H1 (cell line): ENCODE measurements at regions not wholly inside any gene's neighbourhood (a gene's known extent, or its start where the extent isn't known, plus 50 kb on each side); places are given as distances from the start of the nearest gene placed in this dataset.

ENCODE experiments used
- CTCF ChIA-PET: fragments of 300-600 bp; sonication (Branson Sonifier 250); formaldehyde crosslinking; loops from one replicate; lab custom pipeline; 2021; ENCODE audit not compliant: partially characterized antibody; lab: Charles Lee
- POLR2A ChIA-PET: fragments of 300-600 bp; sonication (Branson Sonifier 250); formaldehyde crosslinking; loops from one replicate; lab custom pipeline; 2021; ENCODE audit warnings: inconsistent platforms; ENCODE audit not compliant: partially characterized antibody; lab: Charles Lee
- DNase-seq, 2 experiments: peaks; one replicate each; pipeline versions ENCODE4 v3.0.0 to v3.0.0-alpha.2; 2010 to 2022; ENCODE audit warnings: low spot score in 2 of 2, low read depth in 1 of 2, mixed read lengths in 1 of 2
- FAIRE-seq: peaks from 2 replicates; lab custom pipeline; 2011; peaks lifted over from hg19 to GRCh38; lab: Jason Lieb, UNC
- H2AFZ ChIP-seq: 2 replicates; pipeline ENCODE4 v1.8.1; 2012; ENCODE audit warnings: low read length, inconsistent platforms
- H2AK5ac ChIP-seq: 2 replicates; pipeline ENCODE4 v1.6.1; 2013; ENCODE audit warnings: low read depth, low read length
- H2BK120ac ChIP-seq: replicated peaks from 2 replicates; pipeline ENCODE3; 2013; ENCODE audit warnings: low read depth, low read length, inconsistent platforms
- H2BK12ac ChIP-seq: 2 replicates; pipeline ENCODE4 v1.6.1; 2013; ENCODE audit warnings: low read depth, low read length
- H2BK15ac ChIP-seq: 2 replicates; pipeline ENCODE4 v1.6.1; 2013; ENCODE audit warnings: low read length
- H2BK20ac ChIP-seq: 2 replicates; pipeline ENCODE4 v1.6.1; 2013; ENCODE audit warnings: low read length
- H2BK5ac ChIP-seq: 2 replicates; pipeline ENCODE4 v1.6.1; 2013; ENCODE audit warnings: low read depth, low read length
- H3K14ac ChIP-seq: 2 replicates; pipeline ENCODE4 v1.6.1; 2013; ENCODE audit warnings: inconsistent platforms; ENCODE audit not compliant: insufficient read length
- H3K18ac ChIP-seq: 2 replicates; pipeline ENCODE4 v1.6.1; 2013; ENCODE audit warnings: low read length; ENCODE audit errors: extremely low read depth
- H3K23ac ChIP-seq: 2 replicates; pipeline ENCODE4 v1.6.1; 2013; ENCODE audit warnings: inconsistent platforms; ENCODE audit not compliant: insufficient read length
- H3K23me2 ChIP-seq: 2 replicates; pipeline ENCODE4 v1.6.1; 2013; ENCODE audit warnings: low read depth, low read length
- H3K27ac ChIP-seq: 2 replicates; pipeline ENCODE4 v1.6.1; 2011; ENCODE audit warnings: low read depth, low read length, inconsistent platforms
- H3K27me3 ChIP-seq, 4 experiments: replicated peaks in 1 of 4; 1 replicate in 1 of 4; 2 replicates in 3 of 4; pipeline versions ENCODE4 v1.6.1 to v1.8.1; 2011 to 2013; ENCODE audit warnings: low read length in 3 of 4, mild to moderate bottlenecking in 3 of 4, inconsistent platforms in 2 of 4, mixed read lengths in 2 of 4, moderate library complexity in 1 of 4; ENCODE audit not compliant: control insufficient read depth in 3 of 4, insufficient read depth in 3 of 4; ENCODE audit errors: extremely low read depth in 1 of 4
- H3K36me3 ChIP-seq, 4 experiments: 2 replicates each; pipeline versions ENCODE4 v1.6.1 to v1.8.1; 2011 to 2013; ENCODE audit warnings: mild to moderate bottlenecking in 4 of 4, low read length in 3 of 4, moderate library complexity in 2 of 4, control low read depth in 1 of 4, inconsistent platforms in 1 of 4; ENCODE audit not compliant: insufficient read depth in 4 of 4, control insufficient read depth in 2 of 4
- H3K4ac ChIP-seq: replicated peaks from 2 replicates; pipeline ENCODE3; 2013; ENCODE audit warnings: low read length, low read depth, mixed read lengths, inconsistent platforms; ENCODE audit not compliant: insufficient read length
- H3K4me1 ChIP-seq, 4 experiments: replicated peaks in 1 of 4; 1 replicate in 1 of 4; 2 replicates in 3 of 4; pipeline versions ENCODE4 v1.6.1 to v1.8.1; 2011 to 2013; ENCODE audit warnings: low read length in 3 of 4, inconsistent platforms in 2 of 4, mixed read lengths in 1 of 4; ENCODE audit not compliant: insufficient read depth in 4 of 4, control insufficient read depth in 3 of 4
- H3K4me2 ChIP-seq, 2 experiments: 2 replicates each; pipeline versions ENCODE4 v1.6.1 to v1.8.1; 2011 to 2013; ENCODE audit warnings: low read depth in 2 of 2, low read length in 2 of 2, control low read depth in 1 of 2, inconsistent platforms in 1 of 2, mild to moderate bottlenecking in 1 of 2; ENCODE audit not compliant: insufficient read depth in 1 of 2
- H3K4me3 ChIP-seq, 4 experiments: fragments of 200-600, 300-600 bp in 1 of 4; sonication (generic), shearing (Covaris generic), sonication (Bioruptor Twin) in 1 of 4; 2 replicates each; pipeline versions ENCODE4 v1.5.1 to v1.8.1; 2011 to 2016; ENCODE audit warnings: low read length in 4 of 4, low read depth in 3 of 4, control low read depth in 2 of 4, inconsistent platforms in 2 of 4, mild to moderate bottlenecking in 2 of 4, mixed read lengths in 1 of 4, moderate library complexity in 1 of 4; ENCODE audit not compliant: insufficient read depth in 2 of 4; ENCODE audit errors: extremely low read depth in 1 of 4
- H3K56ac ChIP-seq: replicated peaks from 2 replicates; pipeline ENCODE3; 2013; ENCODE audit warnings: low read depth, mild to moderate bottlenecking, mixed read lengths, low read length, inconsistent platforms; ENCODE audit not compliant: insufficient read length
- H3K79me1 ChIP-seq: 2 replicates; pipeline ENCODE4 v1.6.1; 2013; ENCODE audit warnings: low read depth, low read length, control low read depth
- H3K79me2 ChIP-seq, 2 experiments: 2 replicates each; pipeline versions ENCODE4 v1.6.1 to v1.8.1; 2012 to 2013; ENCODE audit warnings: low read length in 2 of 2, mild to moderate bottlenecking in 2 of 2, inconsistent platforms in 1 of 2; ENCODE audit not compliant: insufficient read depth in 2 of 2, control insufficient read depth in 1 of 2
- H3K9ac ChIP-seq, 4 experiments: replicated peaks in 1 of 4; 1 replicate in 1 of 4; 2 replicates in 3 of 4; pipeline versions ENCODE4 v1.6.1 to v1.8.1; 2011 to 2013; ENCODE audit warnings: low read depth in 3 of 4, low read length in 3 of 4, control low read depth in 2 of 4, mild to moderate bottlenecking in 2 of 4, moderate library complexity in 2 of 4, inconsistent platforms in 1 of 4; ENCODE audit errors: extremely low read depth in 1 of 4
- H3K9me3 ChIP-seq, 2 experiments: 2 replicates each; pipeline versions ENCODE4 v1.6.1 to v1.8.1; 2012 to 2013; ENCODE audit warnings: mild to moderate bottlenecking in 2 of 2, moderate library complexity in 2 of 2, control low read depth in 1 of 2, inconsistent platforms in 1 of 2, low read depth in 1 of 2, low read length in 1 of 2, mixed read lengths in 1 of 2; ENCODE audit not compliant: insufficient read depth in 2 of 2
- H4K20me1 ChIP-seq, 2 experiments: replicated peaks in 1 of 2; 2 replicates each; pipeline versions ENCODE3 to v1.8.1; 2011 to 2013; ENCODE audit warnings: inconsistent platforms in 2 of 2, low read length in 2 of 2, mild to moderate bottlenecking in 1 of 2; ENCODE audit not compliant: insufficient read depth in 2 of 2, control insufficient read depth in 1 of 2
- H4K5ac ChIP-seq: 2 replicates; pipeline ENCODE4 v1.6.1; 2013; ENCODE audit warnings: low read length, low read depth, mixed read lengths, inconsistent platforms; ENCODE audit not compliant: insufficient read length
- H4K8ac ChIP-seq: 2 replicates; pipeline ENCODE4 v1.8.0; 2013; ENCODE audit warnings: mild to moderate bottlenecking, moderate library complexity, low read length, inconsistent platforms; ENCODE audit not compliant: insufficient read depth; ENCODE audit errors: extremely low read depth
- H4K91ac ChIP-seq: replicated peaks from 2 replicates; pipeline ENCODE3; 2013; ENCODE audit warnings: low read length, mixed read lengths, inconsistent platforms; ENCODE audit not compliant: insufficient read length
- FOSL1 ChIP-seq: IDR thresholded peaks from 2 replicates; pipeline ENCODE4 v1.6.1; 2011; ENCODE audit warnings: mild to moderate bottlenecking, low read depth, low read length, moderate library complexity; ENCODE audit not compliant: insufficient read depth
- SAP30 ChIP-seq: fragments of 300-600 bp; sonication (generic); IDR thresholded peaks from 2 replicates; pipeline ENCODE4 v1.7.1; 2012; ENCODE audit warnings: low read length, moderate library complexity, mild to moderate bottlenecking, inconsistent platforms; ENCODE audit not compliant: insufficient read depth, insufficient replicate concordance
- SP1 ChIP-seq: IDR thresholded peaks from 2 replicates; pipeline ENCODE4 v1.6.1; 2011; ENCODE audit warnings: low read depth, low read length
- SRF ChIP-seq: IDR thresholded peaks from 2 replicates; pipeline ENCODE4 v1.6.1; 2011; ENCODE audit warnings: mild to moderate bottlenecking, low read depth, low read length, moderate library complexity
- TAF7 ChIP-seq: optimal IDR thresholded peaks from 2 replicates; pipeline ENCODE3; 2011; ENCODE audit warnings: low read depth, mild to moderate bottlenecking, inconsistent platforms, low read length, moderate library complexity, borderline replicate concordance
- WGBS, 2 experiments: shearing (Covaris generic) in 1 of 2; methylation state at CpG; one replicate each; pipeline versions ENCODE4 v1.1.6 to v1.1.7; 2013 to 2015; ENCODE audit warnings: low lambda C conversion rate in 2 of 2, mixed read lengths in 2 of 2, inconsistent platforms in 1 of 2, low coverage in 1 of 2, missing lambda C conversion rate in 1 of 2; ENCODE audit not compliant: insufficient replicate concordance in 2 of 2, insufficient coverage in 1 of 2, insufficient read length in 1 of 2; ENCODE audit errors: extremely low coverage in 1 of 2, missing lambda C conversion rate in 1 of 2; 5-methylcytosine and 5-hydroxymethylcytosine counted together

DNA sequence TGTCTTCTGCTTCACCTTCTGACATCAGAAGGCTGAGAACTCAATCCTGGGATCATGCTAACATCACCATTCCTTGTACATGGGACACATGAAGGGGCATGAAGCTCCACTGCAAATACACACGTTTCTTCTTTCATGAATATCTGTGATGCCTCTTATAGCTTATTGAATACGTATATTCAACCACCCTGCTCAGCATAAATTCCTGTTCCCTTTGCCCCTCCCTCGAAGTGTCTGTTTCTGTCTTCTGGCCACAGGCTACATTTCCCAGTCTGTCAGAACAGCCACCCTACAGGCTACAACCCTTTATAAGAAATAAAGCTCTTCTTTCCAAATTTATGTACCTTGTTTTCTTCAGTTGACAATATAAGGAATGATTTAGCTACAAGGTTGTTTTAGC, 201.3 kb upstream of the STS start:
- no peak overlapping the region for H4K8ac ChIP-seq
- no peak overlapping the region for H3K4me2 ChIP-seq
- H3K79me1 ChIP-seq: no peaks in the 10 kb centered on the region
- DNase-seq: no peak
- FAIRE-seq: no peak
- H3K9ac ChIP-seq: no peak overlapping the region
- 80% methylated on average over 3 of the region's 3 CpGs; no CpG with 5 or more reads in 1 of the 2 experiments for WGBS, 2 experiments
- no peaks in the 10 kb centered on the region for H4K20me1 ChIP-seq
- no peaks in the 10 kb centered on the region for H3K9me3 ChIP-seq
- no peak overlapping the region for H3K4me3 ChIP-seq
- no peak overlapping the region for H4K5ac ChIP-seq
- H3K23me2 ChIP-seq: no peaks in the 10 kb centered on the region; the same call in 1 of the 2 replicates
- no peaks in the 10 kb centered on the region for H3K36me3 ChIP-seq
- no peak overlapping the region for H2BK5ac ChIP-seq
- H2BK12ac ChIP-seq: no peak overlapping the region
- no peak overlapping the region for H3K23ac ChIP-seq
- no peak overlapping the region for H4K91ac ChIP-seq
- H3K79me2 ChIP-seq: no peaks in the 10 kb centered on the region
- H2BK20ac ChIP-seq: no peak overlapping the region
- no peak overlapping the region for H2AFZ ChIP-seq
- no peaks in the 10 kb centered on the region for H3K4me1 ChIP-seq
- no peak overlapping the region for H3K27ac ChIP-seq
- TF ChIP-seq TAF7: no peak
- TF ChIP-seq FOSL1: no peak
- no peak for TF ChIP-seq SAP30
- no peak for TF ChIP-seq SP1
- no peak for TF ChIP-seq SRF
- H3K14ac ChIP-seq: no peak overlapping the region
- no peak overlapping the region for H2BK15ac ChIP-seq
- ChIA-PET POLR2A (no interaction called here), CTCF (no interaction called here)
- no peaks in the 10 kb centered on the region for H3K27me3 ChIP-seq
- no peak overlapping the region for H2AK5ac ChIP-seq
- H2BK120ac ChIP-seq: no peak overlapping the region
- H3K4ac ChIP-seq: no peak overlapping the region
- H3K18ac ChIP-seq: no peak overlapping the region
- H3K56ac ChIP-seq: no peak overlapping the region
